Liver (tissue), 8 donors: ENCODE measurements at regions not wholly inside any gene's neighbourhood (a gene's known extent, or its start where the extent isn't known, plus 50 kb on each side); places are given as distances from the start of the nearest gene placed in this dataset.

ENCODE experiments used
- DNase-seq: peaks from one replicate; pipeline ENCODE4 v3.0.0-alpha.2; 2017; ENCODE audit warnings: low spot score
- H3K27ac ChIP-seq, 2 donors: one replicate each; pipeline ENCODE4 v1.7.0; 2013; ENCODE audit warnings: inconsistent platforms in 2 of 2, low read length in 2 of 2, control low read depth in 1 of 2, low read depth in 1 of 2, mild to moderate bottlenecking in 1 of 2
- H3K27me3 ChIP-seq, 4 donors: one replicate each; pipeline versions ENCODE4 v1.6.1 to v1.7.0; 2013; ENCODE audit warnings: low read length in 3 of 4, inconsistent platforms in 1 of 4, mild to moderate bottlenecking in 1 of 4, moderate library complexity in 1 of 4; ENCODE audit not compliant: control insufficient read depth in 4 of 4, insufficient read depth in 4 of 4
- H3K36me3 ChIP-seq, 4 donors: one replicate each; pipeline versions ENCODE4 v1.6.1 to v1.7.0; 2013; ENCODE audit warnings: low read length in 3 of 4, mild to moderate bottlenecking in 3 of 4, low read depth in 1 of 4, moderate library complexity in 1 of 4; ENCODE audit not compliant: control insufficient read depth in 4 of 4, insufficient read depth in 3 of 4
- H3K4me1 ChIP-seq, 4 donors: one replicate each; pipeline versions ENCODE4 v1.6.1 to v1.7.0; 2013; ENCODE audit warnings: low read length in 3 of 4, mild to moderate bottlenecking in 3 of 4, moderate library complexity in 1 of 4; ENCODE audit not compliant: control insufficient read depth in 4 of 4, insufficient read depth in 4 of 4
- H3K4me3 ChIP-seq, 3 donors: one replicate each; pipeline versions ENCODE4 v1.6.1 to v1.7.0; 2013; ENCODE audit warnings: low read length in 3 of 3, control low read depth in 1 of 3, low read depth in 1 of 3, mild to moderate bottlenecking in 1 of 3
- H3K9ac ChIP-seq, 2 donors: one replicate each; pipeline ENCODE4 v1.7.0; 2013; ENCODE audit warnings: low read length in 2 of 2, mild to moderate bottlenecking in 2 of 2, moderate library complexity in 2 of 2, control low read depth in 1 of 2, low read depth in 1 of 2
- H3K9me3 ChIP-seq, 4 donors: one replicate each; pipeline versions ENCODE4 v1.6.1 to v1.7.0; 2013; ENCODE audit warnings: low read length in 3 of 4; ENCODE audit not compliant: control insufficient read depth in 4 of 4
- ATF3 ChIP-seq: IDR thresholded peaks from 2 replicates; pipeline ENCODE4 v1.6.1; 2016; ENCODE audit warnings: antibody characterized with exemption
- CTCF ChIP-seq: fragments of 150-350 bp; IDR thresholded peaks from 2 replicates; pipeline ENCODE4 v1.5.1; 2017; ENCODE audit warnings: improper control_type of control experiment, low read depth, low read length; ENCODE audit not compliant: missing input control
- EGR1 ChIP-seq, 2 donors: IDR thresholded peaks; 2 replicates each; pipeline ENCODE4 v1.6.1; 2016 to 2018; ENCODE audit warnings: antibody characterized with exemption in 2 of 2, low read depth in 2 of 2
- FOXA1 ChIP-seq: IDR thresholded peaks from 2 replicates; pipeline ENCODE4 v1.6.1; 2016; ENCODE audit warnings: antibody characterized with exemption
- GABPA ChIP-seq, 2 donors: IDR thresholded peaks in 1 of 2; conservative IDR thresholded peaks in 1 of 2; 2 replicates each; pipeline ENCODE4 v1.6.1; 2016; ENCODE audit warnings: antibody characterized with exemption in 2 of 2, mild to moderate bottlenecking in 1 of 2, moderate library complexity in 1 of 2
- HNF4A ChIP-seq, 2 donors: conservative IDR thresholded peaks; 2 replicates each; pipeline ENCODE4 v1.6.1; 2016; ENCODE audit warnings: antibody characterized with exemption in 2 of 2, mild to moderate bottlenecking in 2 of 2
- HNF4G ChIP-seq: IDR thresholded peaks from 2 replicates; pipeline ENCODE4 v1.6.1; 2016; ENCODE audit warnings: antibody characterized with exemption
- JUND ChIP-seq, 2 donors: IDR thresholded peaks; 2 replicates each; pipeline ENCODE4 v1.6.1; 2016; ENCODE audit warnings: antibody characterized with exemption in 2 of 2
- MAX ChIP-seq: IDR thresholded peaks from 2 replicates; pipeline ENCODE4 v1.6.1; 2016; ENCODE audit warnings: antibody characterized with exemption
- NR2F2 ChIP-seq: IDR thresholded peaks from 2 replicates; pipeline ENCODE4 v1.6.1; 2016; ENCODE audit warnings: antibody characterized with exemption
- RAD21 ChIP-seq, 2 donors: IDR thresholded peaks; 2 replicates each; pipeline ENCODE4 v1.6.1; 2016; ENCODE audit warnings: antibody characterized with exemption in 2 of 2, mild to moderate bottlenecking in 2 of 2
- REST ChIP-seq: IDR thresholded peaks from 2 replicates; pipeline ENCODE4 v1.6.1; 2016; ENCODE audit warnings: antibody characterized with exemption, mild to moderate bottlenecking
- RXRA ChIP-seq, 2 donors: IDR thresholded peaks; 2 replicates each; pipeline ENCODE4 v1.6.1; 2017 to 2018; ENCODE audit warnings: antibody characterized with exemption in 2 of 2, mild to moderate bottlenecking in 1 of 2
- SP1 ChIP-seq: IDR thresholded peaks from 2 replicates; pipeline ENCODE4 v1.6.1; 2018; ENCODE audit warnings: antibody characterized with exemption, mild to moderate bottlenecking
- TAF1 ChIP-seq: conservative IDR thresholded peaks from 2 replicates; pipeline ENCODE4 v1.6.1; 2016; ENCODE audit warnings: antibody characterized with exemption, mild to moderate bottlenecking
- YY1 ChIP-seq: IDR thresholded peaks from 2 replicates; pipeline ENCODE4 v1.6.1; 2016; ENCODE audit warnings: antibody characterized with exemption, mild to moderate bottlenecking
- ZBTB33 ChIP-seq: IDR thresholded peaks from 2 replicates; pipeline ENCODE4 v1.6.1; 2016; ENCODE audit warnings: antibody characterized with exemption
- WGBS: extraction: QIAGEN DNeasy Blood & Tissue Kit; methylation state at CpG from one replicate; pipeline ENCODE4 v1.1.7; 2013; 5-methylcytosine and 5-hydroxymethylcytosine counted together
- donor health status: healthy.
- donor health status: healthy.
- donor health status: healthy.
- donor health status: healthy.
- donor health status: healthy.

GRCh38 chr16:7055443-7055842 is 277.2 kb upstream of the RBFOX1 start:
- Histone ChIP-seq H3K27me3 (no peaks in the 10 kb centered on the region), H3K9me3 (no peaks in the 10 kb centered on the region), H3K9ac (no peak overlapping the region), H3K36me3 (no peaks in the 10 kb centered on the region), H3K27ac (no peak overlapping the region), H3K4me3 (no peak overlapping the region), H3K4me1 (no peaks in the 10 kb centered on the region)
- DNase-seq, result no peak
- TF ChIP-seq RXRA (IDR thresholded peaks at IDR 0.05), result no peak
- TF ChIP-seq EGR1 (IDR thresholded peaks at IDR 0.05; ENCODE audit: low read depth in 2 of 2), result no peak
- no peak for TF ChIP-seq ZBTB33
- no peak for TF ChIP-seq TAF1
- TF ChIP-seq HNF4G, result no peak
- no peak for TF ChIP-seq REST
- TF ChIP-seq YY1, result no peak
- TF ChIP-seq MAX, result no peak
- TF ChIP-seq NR2F2, result no peak
- TF ChIP-seq SP1, result no peak
- no peak for TF ChIP-seq RAD21 (IDR thresholded peaks at IDR 0.05)
- TF ChIP-seq JUND (IDR thresholded peaks at IDR 0.05), result no peak
- no peak for TF ChIP-seq FOXA1
- no peak for TF ChIP-seq CTCF
- 61% methylated on average over 6 of the region's 6 CpGs for WGBS

- no peak overlapping the region for H3K27ac ChIP-seq
- H3K9ac ChIP-seq, result no peak overlapping the region
- no peak overlapping the region for H3K4me3 ChIP-seq
- H3K27me3 ChIP-seq, result no peaks in the 10 kb centered on the region
- H3K4me1 ChIP-seq, result no peaks in the 10 kb centered on the region
- no peaks in the 10 kb centered on the region for H3K9me3 ChIP-seq
- TF ChIP-seq RAD21 (IDR thresholded peaks at IDR 0.05) (no peak), GABPA (IDR thresholded peaks at IDR 0.05 in 1 of 2, conservative IDR thresholded peaks at IDR 0.05 in 1 of 2) (no peak), TAF1 (no peak), HNF4A (conservative IDR thresholded peaks at IDR 0.05) (no peak), CTCF (no peak), ATF3 (no peak), HNF4G (no peak), RXRA (IDR thresholded peaks at IDR 0.05) (no peak)
- no peak for DNase-seq
- H3K36me3 ChIP-seq, result no peaks in the 10 kb centered on the region
- 57% methylated on average over 4 of the region's 4 CpGs for WGBS
Measured at GRCh38 chr16:7051591-7052349, 280.9 kb upstream of the RBFOX1 start.
